HG02642 (cell line): ENCODE measurements at regions not wholly inside any gene's neighbourhood (a gene's known extent, or its start where the extent isn't known, plus 50 kb on each side); places are given as distances from the start of the nearest gene placed in this dataset.

Experiments
- ATAC-seq: cut with Tn5 transposase; IDR thresholded peaks from one replicate; pipeline ENCODE4 v1.9.1; 2021; ENCODE audit warnings: mild to moderate bottlenecking; ENCODE audit not compliant: unreplicated experiment, poor library complexity

GRCh38 chr1:218705911-218706893 is 361.1 kb downstream of the TGFB2 start:
- no peak for ATAC-seq

GRCh38 chr1:218711001-218711400 is 365.9 kb downstream of the TGFB2 start:
- no peak for ATAC-seq

- ATAC-seq: no peak
These were observed 366.9 kb downstream of the TGFB2 start for GRCh38 chr1:218711884-218712674.

GRCh38 chr1:218712677-218713076 is 367.5 kb downstream of the TGFB2 start:
- ATAC-seq: no peak

- ATAC-seq: no peak
These were observed 371.0 kb downstream of the TGFB2 start for GRCh38 chr1:218715961-218716669.

GRCh38 chr1:218717575-218717974 is 372.4 kb downstream of the TGFB2 start:
- ATAC-seq: no peak

- ATAC-seq: no peak
These were observed 373.1 kb downstream of the TGFB2 start for GRCh38 chr1:218718206-218718605.

GRCh38 chr1:218718977-218719376 is 373.8 kb downstream of the TGFB2 start:
- ATAC-seq: no peak

- no peak for ATAC-seq
These were observed 383.9 kb downstream of the TGFB2 start for GRCh38 chr1:218728898-218729565.

- ATAC-seq: no peak
These were observed 390.4 kb downstream of the TGFB2 start for GRCh38 chr1:218735436-218736032.

- ATAC-seq: no peak
These were observed 394.3 kb downstream of the TGFB2 start for GRCh38 chr1:218739426-218739825.

- ATAC-seq: no peak
These were observed 396.7 kb downstream of the TGFB2 start for GRCh38 chr1:218741852-218742251.

GRCh38 chr1:218742467-218743262 is 397.5 kb downstream of the TGFB2 start:
- ATAC-seq: no peak

- no peak for ATAC-seq
These were observed 398.8 kb downstream of the TGFB2 start for GRCh38 chr1:218743861-218744505.

GRCh38 chr1:218748071-218748470 is 402.9 kb downstream of the TGFB2 start:
- ATAC-seq: no peak

GRCh38 chr1:218750216-218750970 is 405.3 kb downstream of the TGFB2 start:
- no peak for ATAC-seq

GRCh38 chr1:218751208-218751948 is 406.2 kb downstream of the TGFB2 start:
- ATAC-seq: no peak
